ENCODE measurements at regions not wholly inside any gene's neighbourhood (a gene's known extent, or its start where the extent isn't known, plus 50 kb on each side); places are given as distances from the start of the nearest gene placed in this dataset.

DNA sequence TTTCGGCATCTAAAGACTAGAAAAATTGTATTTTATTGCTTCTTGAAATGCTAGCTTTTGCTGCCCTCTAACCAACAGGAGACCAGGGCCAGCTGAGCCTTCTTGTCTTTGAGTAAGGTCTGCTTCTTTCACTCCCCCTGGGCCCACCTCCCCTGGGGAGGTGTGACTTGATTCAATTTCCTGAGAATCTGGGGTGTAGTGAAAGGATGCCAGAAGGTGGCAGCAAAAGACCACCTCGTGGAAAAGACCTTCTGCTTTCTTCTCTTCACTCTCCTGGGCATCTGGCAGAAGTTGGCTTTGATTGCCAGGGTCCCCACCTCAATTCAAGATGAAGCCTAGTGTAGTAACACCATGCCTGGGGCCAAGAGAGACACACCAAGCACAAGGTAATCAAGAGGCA is 96.5 kb upstream of the MAOA start:
- FAIRE-seq, result no peak
- no peak for DNase-seq (ENCODE audit: insufficient read length, low spot score)
- TF ChIP-seq POLR2AphosphoS5 (IDR thresholded peaks at IDR 0.05; ENCODE audit: low read depth, low read length) (no peak), TAF1 (IDR thresholded peaks at IDR 0.05; ENCODE audit: low read depth, low read length) (no peak), PAX5 (IDR thresholded peaks at IDR 0.05; ENCODE audit: insufficient read depth, low read length, severe bottlenecking) (no peak), SPI1 (IDR thresholded peaks at IDR 0.05; ENCODE audit: low read depth, low read length) (no peak), POLR2A (IDR thresholded peaks at IDR 0.05; ENCODE audit: low read depth, low read length) (no peak), POU2F2 (IDR thresholded peaks at IDR 0.05; ENCODE audit: low read depth, low read length) (no peak)

DNA sequence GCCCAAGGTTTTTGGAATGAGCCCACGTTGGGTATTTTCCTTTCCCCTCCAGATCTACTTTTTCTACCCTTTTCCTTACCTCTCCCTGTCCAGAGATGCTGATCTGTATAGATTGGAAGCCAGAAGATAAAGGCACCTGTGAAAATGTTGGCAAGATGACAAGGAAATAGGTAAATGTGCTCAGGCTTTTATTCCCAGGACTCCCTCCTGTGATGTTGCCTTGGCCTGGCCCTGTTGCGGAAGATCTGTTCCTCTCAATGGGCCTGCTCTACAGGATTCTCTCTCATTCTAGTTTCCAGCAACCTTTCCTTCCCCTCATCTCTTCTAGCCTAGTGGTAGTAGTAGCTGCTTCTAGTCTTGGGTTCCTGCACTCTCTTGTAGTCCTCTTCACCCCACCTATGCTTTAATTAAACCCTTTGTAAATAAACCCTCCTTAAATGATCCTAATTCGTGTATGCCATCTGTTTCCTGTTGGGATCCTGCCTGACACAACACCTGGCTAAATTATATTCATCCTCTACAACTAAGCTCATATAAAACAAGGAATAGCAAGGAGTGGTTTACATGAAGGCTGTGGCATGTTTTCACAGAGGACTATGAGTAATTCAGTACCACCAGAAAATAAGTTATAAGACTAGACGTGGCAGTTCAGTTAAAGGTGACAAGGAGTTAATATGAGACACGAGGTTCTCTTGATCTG is 95.7 kb upstream of the MAOA start:
- TF ChIP-seq TAF1 (IDR thresholded peaks at IDR 0.05; ENCODE audit: low read depth, low read length) (no peak), POLR2AphosphoS5 (IDR thresholded peaks at IDR 0.05; ENCODE audit: low read depth, low read length) (no peak), PAX5 (IDR thresholded peaks at IDR 0.05; ENCODE audit: insufficient read depth, low read length, severe bottlenecking) (no peak), POU2F2 (IDR thresholded peaks at IDR 0.05; ENCODE audit: low read depth, low read length) (no peak), SPI1 (IDR thresholded peaks at IDR 0.05; ENCODE audit: low read depth, low read length) (no peak), POLR2A (IDR thresholded peaks at IDR 0.05; ENCODE audit: low read depth, low read length) (no peak)
- DNase-seq (ENCODE audit: insufficient read length, low spot score) (no peak), FAIRE-seq (no peak)

DNA sequence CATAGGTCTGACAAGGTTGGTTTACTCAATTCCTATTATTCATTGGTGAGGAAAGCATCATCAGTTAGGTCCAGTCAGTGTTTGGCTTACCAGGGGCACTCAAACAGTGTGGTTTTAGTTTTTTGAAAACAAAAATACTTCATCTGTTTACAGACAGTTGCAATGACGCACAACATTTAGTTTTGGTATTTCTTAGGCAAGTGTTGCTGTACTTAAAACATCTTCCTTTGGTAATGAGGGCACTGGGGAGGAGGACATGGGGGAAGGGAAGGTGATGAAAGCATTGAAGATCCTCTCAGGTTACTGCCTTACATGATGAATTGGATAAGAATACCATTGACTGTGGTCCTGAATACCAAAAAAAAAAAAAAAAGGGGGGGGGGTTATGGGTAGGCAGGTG is 93.7 kb upstream of the MAOA start:
- DNase-seq (ENCODE audit: insufficient read length, low spot score), result no peak
- no peak for FAIRE-seq
- no peak for TF ChIP-seq SPI1 (IDR thresholded peaks at IDR 0.05; ENCODE audit: low read depth, low read length)
- TF ChIP-seq POU2F2 (IDR thresholded peaks at IDR 0.05; ENCODE audit: low read depth, low read length), result no peak
- no peak for TF ChIP-seq TAF1 (IDR thresholded peaks at IDR 0.05; ENCODE audit: low read depth, low read length)
- no peak for TF ChIP-seq PAX5 (IDR thresholded peaks at IDR 0.05; ENCODE audit: insufficient read depth, low read length, severe bottlenecking)

DNA sequence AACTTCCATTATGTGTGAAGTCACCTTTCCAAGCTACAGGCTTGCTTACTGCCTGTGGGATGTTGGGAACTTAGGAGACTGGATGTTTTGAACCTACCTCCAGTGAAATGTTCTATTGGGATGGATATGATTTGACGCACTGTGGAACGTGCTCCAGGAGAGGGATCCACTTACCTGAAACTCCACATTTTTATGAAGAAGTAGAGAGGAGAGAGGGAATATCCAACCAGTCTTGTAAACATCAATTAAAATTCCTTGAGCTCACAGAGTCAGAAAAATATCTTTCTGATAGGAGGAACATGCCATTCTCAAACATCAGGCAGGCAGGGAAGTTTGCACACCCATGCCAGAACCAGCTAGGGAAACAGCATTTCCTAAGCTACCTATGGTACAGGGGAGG is 91.1 kb upstream of the MAOA start:
- no peak for FAIRE-seq

DNA sequence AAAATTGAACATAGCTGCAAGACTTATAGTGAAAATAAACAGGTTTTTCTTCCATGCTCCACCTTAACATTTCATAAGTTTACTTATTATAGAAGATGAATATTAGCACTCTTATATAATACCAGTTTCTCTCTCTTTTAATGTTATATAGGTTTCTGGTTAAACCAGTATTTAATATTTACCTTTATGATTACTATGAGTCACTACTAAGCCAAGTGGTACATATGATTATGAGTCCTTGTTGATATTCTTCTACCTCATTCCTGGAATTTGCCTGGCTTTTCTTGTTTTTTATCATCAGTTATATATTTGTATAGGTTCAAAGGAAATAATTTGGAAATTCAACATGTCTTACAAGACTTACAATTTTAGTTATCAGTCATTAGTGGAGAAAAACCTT is 89.9 kb upstream of the MAOA start:
- FAIRE-seq, result no peak
- TF ChIP-seq TAF1 (IDR thresholded peaks at IDR 0.05; ENCODE audit: low read depth, low read length) (no peak), POLR2AphosphoS5 (IDR thresholded peaks at IDR 0.05; ENCODE audit: low read depth, low read length) (no peak), PAX5 (IDR thresholded peaks at IDR 0.05; ENCODE audit: insufficient read depth, low read length, severe bottlenecking) (no peak), SPI1 (IDR thresholded peaks at IDR 0.05; ENCODE audit: low read depth, low read length) (no peak), POU2F2 (IDR thresholded peaks at IDR 0.05; ENCODE audit: low read depth, low read length) (no peak), POLR2A (IDR thresholded peaks at IDR 0.05; ENCODE audit: low read depth, low read length) (no peak)
- DNase-seq (ENCODE audit: insufficient read length, low spot score), result no peak

More for the DNA sequence above, 91.1 kb upstream of the MAOA start:
- no peak for DNase-seq (ENCODE audit: insufficient read length, low spot score)
- no peak for TF ChIP-seq POLR2AphosphoS5 (IDR thresholded peaks at IDR 0.05; ENCODE audit: low read depth, low read length)
- TF ChIP-seq POU2F2 (IDR thresholded peaks at IDR 0.05; ENCODE audit: low read depth, low read length), result no peak
- no peak for TF ChIP-seq TAF1 (IDR thresholded peaks at IDR 0.05; ENCODE audit: low read depth, low read length)
- no peak for TF ChIP-seq SPI1 (IDR thresholded peaks at IDR 0.05; ENCODE audit: low read depth, low read length)

DNA sequence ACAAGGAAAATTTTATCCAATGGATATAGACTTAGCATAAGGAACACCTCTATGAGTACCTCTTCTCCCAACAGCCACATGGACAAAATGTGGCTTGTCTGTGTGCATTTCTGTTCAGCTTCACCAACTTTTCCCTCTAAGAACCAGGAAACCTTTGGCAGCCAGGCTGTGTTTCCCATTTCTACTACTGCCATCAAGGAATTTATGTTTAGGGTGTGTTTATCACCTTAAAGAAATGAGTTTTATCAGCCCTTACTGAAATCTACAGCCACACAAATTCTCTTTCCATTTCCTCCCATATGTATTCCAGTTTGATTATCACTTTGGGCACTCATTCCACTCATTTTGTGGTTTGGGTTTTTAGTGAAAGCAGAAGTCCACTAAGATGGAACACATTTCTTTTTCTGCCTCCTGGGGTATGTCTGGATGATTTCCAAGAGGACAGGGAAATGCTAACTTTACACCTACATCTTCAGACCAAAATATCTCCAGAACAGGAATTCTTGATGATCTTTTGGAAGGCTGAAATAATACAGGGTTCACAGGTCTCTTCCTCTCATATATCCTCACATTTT is 82.6 kb upstream of the MAOA start:
- no peak for FAIRE-seq
- TF ChIP-seq TAF1 (IDR thresholded peaks at IDR 0.05; ENCODE audit: low read depth, low read length) (no peak), POLR2A (IDR thresholded peaks at IDR 0.05; ENCODE audit: low read depth, low read length) (no peak), POLR2AphosphoS5 (IDR thresholded peaks at IDR 0.05; ENCODE audit: low read depth, low read length) (no peak), SPI1 (IDR thresholded peaks at IDR 0.05; ENCODE audit: low read depth, low read length) (no peak), POU2F2 (IDR thresholded peaks at IDR 0.05; ENCODE audit: low read depth, low read length) (no peak), PAX5 (IDR thresholded peaks at IDR 0.05; ENCODE audit: insufficient read depth, low read length, severe bottlenecking) (no peak)
- no peak for DNase-seq (ENCODE audit: insufficient read length, low spot score)

DNA sequence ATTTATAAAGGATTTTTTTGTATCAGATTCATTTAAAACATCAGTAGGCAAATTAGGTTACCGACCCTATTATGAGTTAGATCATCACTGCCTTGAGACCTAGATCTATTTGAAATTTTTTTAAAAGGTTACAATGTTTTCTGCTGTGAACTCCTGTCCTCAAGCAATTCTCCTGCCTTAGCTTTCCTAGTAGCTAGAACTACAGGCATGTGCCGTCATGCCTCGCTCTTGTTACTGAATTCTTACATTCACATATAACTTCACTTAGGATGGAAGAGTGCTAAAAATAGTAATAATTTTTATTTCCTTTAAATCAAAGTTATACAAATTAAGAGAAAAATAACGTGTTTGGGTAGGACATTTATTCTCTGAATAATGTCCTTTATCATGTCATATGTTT is 75.5 kb upstream of the MAOA start:
- FAIRE-seq (no peak), DNase-seq (ENCODE audit: insufficient read length, low spot score) (no peak)
- TF ChIP-seq TAF1 (IDR thresholded peaks at IDR 0.05; ENCODE audit: low read depth, low read length), result no peak
- no peak for TF ChIP-seq POU2F2 (IDR thresholded peaks at IDR 0.05; ENCODE audit: low read depth, low read length)
- no peak for TF ChIP-seq POLR2AphosphoS5 (IDR thresholded peaks at IDR 0.05; ENCODE audit: low read depth, low read length)
- TF ChIP-seq POLR2A (IDR thresholded peaks at IDR 0.05; ENCODE audit: low read depth, low read length), result no peak
- no peak for TF ChIP-seq SPI1 (IDR thresholded peaks at IDR 0.05; ENCODE audit: low read depth, low read length)
- TF ChIP-seq PAX5 (IDR thresholded peaks at IDR 0.05; ENCODE audit: insufficient read depth, low read length, severe bottlenecking), result no peak

DNA sequence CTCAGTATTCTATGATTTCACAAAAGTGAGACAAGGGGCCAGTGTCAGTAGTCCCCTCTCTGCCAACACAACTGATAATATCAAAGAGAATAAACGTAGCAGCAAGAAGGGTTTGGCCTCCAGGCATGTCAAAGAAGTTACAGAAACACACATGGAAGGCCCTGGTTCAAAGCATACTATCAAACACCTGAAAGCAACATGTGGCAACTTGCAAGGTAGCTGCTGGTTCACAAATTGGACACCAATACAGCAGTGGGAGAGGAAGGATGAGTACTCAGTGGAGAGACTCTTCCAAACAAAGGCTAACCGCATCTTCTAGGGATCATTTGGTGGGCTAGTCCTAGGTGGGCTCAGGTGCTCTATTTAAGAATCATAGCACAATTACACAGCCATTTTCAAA is 74.9 kb upstream of the MAOA start:
- no peak for TF ChIP-seq SPI1 (IDR thresholded peaks at IDR 0.05; ENCODE audit: low read depth, low read length)
- no peak for TF ChIP-seq TAF1 (IDR thresholded peaks at IDR 0.05; ENCODE audit: low read depth, low read length)
- TF ChIP-seq POU2F2 (IDR thresholded peaks at IDR 0.05; ENCODE audit: low read depth, low read length), result no peak
- TF ChIP-seq PAX5 (IDR thresholded peaks at IDR 0.05; ENCODE audit: insufficient read depth, low read length, severe bottlenecking), result no peak
- no peak for TF ChIP-seq POLR2AphosphoS5 (IDR thresholded peaks at IDR 0.05; ENCODE audit: low read depth, low read length)
- TF ChIP-seq POLR2A (IDR thresholded peaks at IDR 0.05; ENCODE audit: low read depth, low read length), result no peak
- DNase-seq (ENCODE audit: insufficient read length, low spot score), result no peak
- no peak for FAIRE-seq

DNA sequence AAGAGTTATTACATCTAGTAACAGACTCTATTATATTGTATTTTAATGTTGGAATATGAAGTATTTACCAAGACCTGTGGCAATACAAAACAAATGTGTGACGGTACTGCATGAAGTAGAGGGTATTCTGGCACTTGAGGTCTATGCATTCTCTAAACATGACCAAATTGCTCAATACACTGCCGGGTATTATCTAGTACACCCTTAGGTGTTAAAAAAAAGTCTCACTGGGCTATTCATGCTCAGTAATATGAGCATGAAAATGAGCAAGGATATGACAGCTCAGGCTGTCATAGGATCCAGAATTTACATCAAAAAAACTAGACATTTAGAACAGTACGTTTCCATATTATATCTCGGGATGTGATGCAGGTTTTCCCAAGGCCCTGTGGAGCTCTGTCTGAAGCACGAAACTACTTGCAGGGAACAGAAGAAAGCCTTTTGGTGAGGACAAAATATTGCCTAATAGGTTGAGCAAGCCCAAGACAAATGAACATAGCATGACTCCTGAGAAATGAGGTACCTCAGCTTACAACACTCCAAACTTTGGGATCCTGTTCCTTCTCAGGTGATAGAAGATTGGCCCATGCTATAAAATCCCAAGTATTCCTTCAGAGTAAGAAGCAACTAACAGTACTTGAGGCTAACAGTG is 74.1 kb upstream of the MAOA start:
- no peak for TF ChIP-seq POLR2AphosphoS5 (IDR thresholded peaks at IDR 0.05; ENCODE audit: low read depth, low read length)
- no peak for TF ChIP-seq TAF1 (IDR thresholded peaks at IDR 0.05; ENCODE audit: low read depth, low read length)
- no peak for TF ChIP-seq POU2F2 (IDR thresholded peaks at IDR 0.05; ENCODE audit: low read depth, low read length)
- TF ChIP-seq POLR2A (IDR thresholded peaks at IDR 0.05; ENCODE audit: low read depth, low read length), result no peak
- no peak for TF ChIP-seq SPI1 (IDR thresholded peaks at IDR 0.05; ENCODE audit: low read depth, low read length)
- TF ChIP-seq PAX5 (IDR thresholded peaks at IDR 0.05; ENCODE audit: insufficient read depth, low read length, severe bottlenecking), result no peak
- no peak for FAIRE-seq
- no peak for DNase-seq (ENCODE audit: insufficient read length, low spot score)
